ENCODE measurements at regions not wholly inside any gene's neighbourhood (a gene's known extent, or its start where the extent isn't known, plus 50 kb on each side); places are given as distances from the start of the nearest gene placed in this dataset.
"Not testable (repeated sequence)": the region's sequence is repeated elsewhere in the genome, so short reads cannot be mapped to it uniquely, and the experiment has no call there.

GRCh38 chr1:60668585-60668984 lies 413.8 kb upstream of the NFIA start:
- H3K27me3 ChIP-seq (ENCODE audit: control insufficient read depth in 1 of 2, insufficient read depth in 2 of 2, low read length in 2 of 2), result no peaks in the 10 kb centered on the region
- H3K9me3 ChIP-seq (ENCODE audit: low read length), result no peaks in the 10 kb centered on the region
- no peaks in the 10 kb centered on the region for H3K4me1 ChIP-seq (ENCODE audit: insufficient read depth, low read length)
- no peak overlapping the region for H3K4me3 ChIP-seq (ENCODE audit: low read depth in 1 of 2, low read length in 2 of 2)
- H3K27ac ChIP-seq (ENCODE audit: low read depth, low read length), result no peak overlapping the region
- no peaks in the 10 kb centered on the region for H3K36me3 ChIP-seq (ENCODE audit: insufficient read depth, low read length)
- H3K9ac ChIP-seq (ENCODE audit: low read length), result no peak overlapping the region

DNA sequence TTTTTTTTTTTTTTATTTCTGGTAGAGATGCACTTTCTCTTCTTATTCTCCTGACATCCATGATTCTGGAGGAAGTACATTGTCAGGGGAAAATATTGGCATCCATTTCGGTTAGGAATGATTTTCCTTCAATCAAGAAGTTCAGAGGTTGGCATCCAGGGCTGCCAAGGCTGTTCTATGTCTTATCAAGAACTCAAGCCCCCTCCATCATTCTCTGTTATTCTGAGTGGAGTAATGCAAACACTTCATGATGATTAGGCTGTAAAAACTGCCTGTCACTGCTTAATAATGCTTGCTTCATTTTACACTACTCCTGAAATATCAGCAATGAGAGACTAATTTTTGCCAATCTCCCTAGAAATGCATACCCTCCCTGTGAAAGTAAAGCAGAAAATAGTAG lies 417.1 kb upstream of the NFIA start:
- H3K9me3 ChIP-seq (ENCODE audit: low read length), result no peaks in the 10 kb centered on the region

DNA sequence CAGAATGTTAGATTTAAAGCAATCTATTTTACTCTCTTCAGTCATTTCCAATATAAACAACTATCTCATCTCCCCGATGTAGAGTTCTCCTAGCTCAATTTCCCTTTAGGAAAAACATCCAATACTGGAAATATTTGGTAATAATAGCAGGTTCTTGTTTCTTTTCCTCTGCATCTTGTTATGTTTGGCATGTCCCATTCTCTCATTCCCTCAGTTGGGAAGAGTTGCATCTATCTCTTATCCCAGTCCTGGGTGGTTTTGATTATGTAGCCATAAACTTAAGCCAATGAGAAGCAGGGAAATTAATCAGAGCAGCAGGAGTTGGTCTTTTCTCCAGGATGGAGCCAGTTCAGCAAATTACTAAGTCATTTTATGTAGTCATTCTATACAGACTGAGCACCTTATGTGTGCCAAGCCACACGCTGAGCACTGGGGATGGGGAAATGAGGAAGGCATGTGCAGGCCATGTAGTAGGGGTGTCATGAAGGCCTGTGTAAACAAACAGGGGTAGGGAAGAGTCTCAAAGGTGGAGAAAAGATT lies 418.2 kb upstream of the NFIA start:
- H3K27me3 ChIP-seq (ENCODE audit: control insufficient read depth in 1 of 2, insufficient read depth in 2 of 2, low read length in 2 of 2), result no peaks in the 10 kb centered on the region
- H3K4me1 ChIP-seq (ENCODE audit: insufficient read depth, low read length), result no peaks in the 10 kb centered on the region
- no peaks in the 10 kb centered on the region for H3K9me3 ChIP-seq (ENCODE audit: low read length)
- H3K36me3 ChIP-seq (ENCODE audit: insufficient read depth, low read length), result no peaks in the 10 kb centered on the region
- no peak overlapping the region for H3K9ac ChIP-seq (ENCODE audit: low read length)
- H3K27ac ChIP-seq (ENCODE audit: low read depth, low read length), result no peak overlapping the region
- H3K4me3 ChIP-seq (ENCODE audit: low read depth in 1 of 2, low read length in 2 of 2), result no peak overlapping the region

More for the DNA sequence above, 417.1 kb upstream of the NFIA start:
- Histone ChIP-seq H3K9ac (ENCODE audit: low read length) (no peak overlapping the region), H3K27ac (ENCODE audit: low read depth, low read length) (no peak overlapping the region), H3K27me3 (ENCODE audit: control insufficient read depth in 1 of 2, insufficient read depth in 2 of 2, low read length in 2 of 2) (no peaks in the 10 kb centered on the region), H3K4me3 (ENCODE audit: low read depth in 1 of 2, low read length in 2 of 2) (no peak overlapping the region), H3K36me3 (ENCODE audit: insufficient read depth, low read length) (no peaks in the 10 kb centered on the region), H3K4me1 (ENCODE audit: insufficient read depth, low read length) (no peaks in the 10 kb centered on the region)

GRCh38 chr1:60662486-60663044 lies 419.8 kb upstream of the NFIA start:
- no peaks in the 10 kb centered on the region for H3K9me3 ChIP-seq (ENCODE audit: low read length)

DNA sequence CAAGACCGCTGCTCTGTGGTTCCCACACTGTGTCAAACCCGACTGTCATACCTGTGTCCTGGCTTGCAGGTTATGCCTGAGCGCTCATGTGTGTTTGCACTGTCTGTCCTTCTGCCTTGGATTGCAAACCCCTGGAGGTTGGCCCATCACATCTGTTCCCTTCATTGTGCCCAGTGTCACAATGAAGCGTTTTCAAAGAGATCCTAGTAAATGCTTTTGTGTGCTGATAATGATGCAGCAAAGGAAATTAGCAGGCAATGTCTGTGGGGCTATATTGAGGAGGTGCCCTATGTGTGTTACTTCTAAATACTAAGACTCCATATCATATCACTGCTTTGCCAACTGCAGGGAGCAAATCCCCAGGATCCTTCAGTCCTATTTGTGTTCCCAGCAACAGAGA lies 424.4 kb upstream of the NFIA start:
- Histone ChIP-seq H3K9me3 (ENCODE audit: low read length) (no peaks in the 10 kb centered on the region), H3K27me3 (ENCODE audit: control insufficient read depth in 1 of 2, insufficient read depth in 2 of 2, low read length in 2 of 2) (no peaks in the 10 kb centered on the region), H3K4me1 (ENCODE audit: insufficient read depth, low read length) (no peaks in the 10 kb centered on the region), H3K36me3 (ENCODE audit: insufficient read depth, low read length) (no peaks in the 10 kb centered on the region), H3K9ac (ENCODE audit: low read length) (no peak overlapping the region), H3K27ac (ENCODE audit: low read depth, low read length) (no peak overlapping the region), H3K4me3 (ENCODE audit: low read depth in 1 of 2, low read length in 2 of 2) (no peak overlapping the region)

More at GRCh38 chr1:60662486-60663044, 419.8 kb upstream of the NFIA start:
- Histone ChIP-seq H3K36me3 (ENCODE audit: insufficient read depth, low read length) (no peaks in the 10 kb centered on the region), H3K9ac (ENCODE audit: low read length) (no peak overlapping the region), H3K27ac (ENCODE audit: low read depth, low read length) (no peak overlapping the region), H3K4me1 (ENCODE audit: insufficient read depth, low read length) (no peaks in the 10 kb centered on the region), H3K27me3 (ENCODE audit: control insufficient read depth in 1 of 2, insufficient read depth in 2 of 2, low read length in 2 of 2) (no peaks in the 10 kb centered on the region), H3K4me3 (ENCODE audit: low read depth in 1 of 2, low read length in 2 of 2) (no peak overlapping the region)

GRCh38 chr1:60655679-60656355 lies 426.5 kb upstream of the NFIA start:
- Histone ChIP-seq H3K4me3 (ENCODE audit: low read depth in 1 of 2, low read length in 2 of 2) (no peak overlapping the region), H3K9ac (ENCODE audit: low read length) (no peak overlapping the region), H3K27ac (ENCODE audit: low read depth, low read length) (no peak overlapping the region), H3K4me1 (ENCODE audit: insufficient read depth, low read length) (no peaks in the 10 kb centered on the region), H3K27me3 (ENCODE audit: control insufficient read depth in 1 of 2, insufficient read depth in 2 of 2, low read length in 2 of 2) (no peaks in the 10 kb centered on the region), H3K36me3 (ENCODE audit: insufficient read depth, low read length) (no peaks in the 10 kb centered on the region), H3K9me3 (ENCODE audit: low read length) (no peaks in the 10 kb centered on the region)

DNA sequence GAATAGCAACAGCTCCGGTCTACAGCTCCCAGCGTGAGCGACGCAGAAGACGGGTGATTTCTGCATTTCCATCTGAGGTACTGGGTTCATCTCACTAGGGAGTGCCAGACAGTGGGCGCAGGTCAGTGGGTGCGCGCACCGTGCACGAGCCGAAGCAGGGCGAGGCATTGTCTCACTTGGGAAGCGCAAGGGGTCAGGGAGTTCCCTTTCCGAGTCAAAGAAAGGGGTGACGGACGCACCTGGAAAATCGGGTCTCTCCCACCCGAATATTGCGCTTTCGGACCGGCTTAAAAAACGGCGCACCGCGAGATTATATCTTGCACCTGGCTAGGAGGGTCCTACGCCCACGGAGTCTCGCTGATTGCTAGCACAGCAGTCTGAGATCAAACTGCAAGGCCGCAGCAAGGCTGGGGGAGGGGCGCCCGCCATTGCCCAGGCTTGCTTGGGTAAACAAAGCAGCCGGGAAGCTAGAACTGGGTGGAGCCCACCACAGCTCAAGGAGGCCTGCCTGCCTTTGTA lies 442.3 kb upstream of the NFIA start:
- H3K27ac ChIP-seq (ENCODE audit: low read depth, low read length); H3K36me3 ChIP-seq (ENCODE audit: insufficient read depth, low read length); H3K9ac ChIP-seq (ENCODE audit: low read length); H3K4me1 ChIP-seq (ENCODE audit: insufficient read depth, low read length); H3K4me3 ChIP-seq (ENCODE audit: low read depth in 1 of 2, low read length in 2 of 2); H3K9me3 ChIP-seq (ENCODE audit: low read length); H3K27me3 ChIP-seq (ENCODE audit: control insufficient read depth in 1 of 2, insufficient read depth in 2 of 2, low read length in 2 of 2): not testable (repeated sequence)

- no peaks in the 10 kb centered on the region for H3K9me3 ChIP-seq (ENCODE audit: low read length)
- H3K4me1 ChIP-seq (ENCODE audit: insufficient read depth, low read length), result no peaks in the 10 kb centered on the region
- H3K9ac ChIP-seq (ENCODE audit: low read length), result no peak overlapping the region
- no peak overlapping the region for H3K27ac ChIP-seq (ENCODE audit: low read depth, low read length)
- no peaks in the 10 kb centered on the region for H3K36me3 ChIP-seq (ENCODE audit: insufficient read depth, low read length)
- H3K4me3 ChIP-seq (ENCODE audit: low read depth in 1 of 2, low read length in 2 of 2), result no peak overlapping the region
- H3K27me3 ChIP-seq (ENCODE audit: control insufficient read depth in 1 of 2, insufficient read depth in 2 of 2, low read length in 2 of 2), result no peaks in the 10 kb centered on the region
Measured at GRCh38 chr1:60639287-60639686, 443.1 kb upstream of the NFIA start.

DNA sequence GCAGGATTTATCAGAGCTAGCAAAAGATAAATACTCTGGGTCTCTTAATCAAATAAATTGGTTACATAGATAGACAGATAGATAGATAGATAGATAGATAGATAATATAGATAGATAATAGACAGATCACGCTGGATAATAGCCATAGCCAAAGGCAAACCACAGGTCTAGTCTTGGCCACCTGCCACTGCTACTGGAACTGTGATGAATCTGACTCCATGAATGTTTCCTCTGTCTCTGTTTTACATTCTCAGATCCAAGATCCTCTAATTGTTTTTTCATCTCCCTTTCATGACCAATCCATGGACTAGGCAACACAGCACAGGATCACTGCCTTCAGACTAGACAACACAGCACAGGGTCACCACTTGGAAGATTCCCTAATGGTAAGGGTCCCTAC lies 444.7 kb upstream of the NFIA start:
- H3K4me1 ChIP-seq (ENCODE audit: insufficient read depth, low read length), result no peaks in the 10 kb centered on the region
- H3K27ac ChIP-seq (ENCODE audit: low read depth, low read length), result no peak overlapping the region
- no peaks in the 10 kb centered on the region for H3K36me3 ChIP-seq (ENCODE audit: insufficient read depth, low read length)
- no peak overlapping the region for H3K4me3 ChIP-seq (ENCODE audit: low read depth in 1 of 2, low read length in 2 of 2)
- H3K9ac ChIP-seq (ENCODE audit: low read length), result no peak overlapping the region
- H3K9me3 ChIP-seq (ENCODE audit: low read length), result no peaks in the 10 kb centered on the region
- H3K27me3 ChIP-seq (ENCODE audit: control insufficient read depth in 1 of 2, insufficient read depth in 2 of 2, low read length in 2 of 2), result no peaks in the 10 kb centered on the region

DNA sequence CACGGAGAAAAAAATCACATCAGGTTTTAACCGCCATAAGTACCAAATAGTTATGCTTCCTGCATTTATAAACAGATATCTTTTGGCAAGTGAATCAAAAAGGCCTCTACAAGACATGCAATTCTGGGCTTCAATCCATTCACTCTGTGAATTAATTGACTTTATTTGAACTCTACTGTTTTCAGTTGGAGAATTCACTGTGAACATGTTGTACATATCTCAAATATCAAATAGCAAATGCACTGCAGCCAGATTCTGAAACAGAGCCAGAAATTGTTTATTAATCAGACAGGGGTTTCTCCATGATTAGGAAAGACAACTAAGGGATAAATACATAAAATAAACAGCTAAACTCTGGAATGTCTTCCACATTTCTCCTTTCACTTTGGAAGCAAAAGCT lies 445.4 kb upstream of the NFIA start:
- Histone ChIP-seq H3K36me3 (ENCODE audit: insufficient read depth, low read length) (no peaks in the 10 kb centered on the region), H3K4me3 (ENCODE audit: low read depth in 1 of 2, low read length in 2 of 2) (no peak overlapping the region), H3K27me3 (ENCODE audit: control insufficient read depth in 1 of 2, insufficient read depth in 2 of 2, low read length in 2 of 2) (no peaks in the 10 kb centered on the region), H3K9ac (ENCODE audit: low read length) (no peak overlapping the region), H3K9me3 (ENCODE audit: low read length) (no peaks in the 10 kb centered on the region), H3K4me1 (ENCODE audit: insufficient read depth, low read length) (no peaks in the 10 kb centered on the region), H3K27ac (ENCODE audit: low read depth, low read length) (no peak overlapping the region)

DNA sequence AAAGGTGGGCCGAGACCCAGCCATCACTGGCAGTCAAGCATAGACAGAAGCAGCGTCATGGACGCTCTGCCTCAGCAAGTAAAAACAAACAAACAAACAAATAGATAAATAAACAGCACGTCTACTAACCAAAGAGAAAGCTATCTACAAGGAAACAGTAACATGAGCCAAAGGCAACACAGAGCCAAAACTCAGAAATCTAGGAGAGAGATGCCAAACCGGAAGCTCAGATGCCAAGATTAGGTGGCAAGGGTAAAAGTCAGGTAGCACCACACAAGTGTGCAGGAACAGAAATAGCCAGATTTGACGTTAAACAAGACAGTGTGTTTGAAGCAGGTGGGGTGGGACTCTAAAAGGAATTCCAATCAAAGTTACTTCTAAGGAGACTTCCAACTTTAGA lies 448.3 kb upstream of the NFIA start:
- Histone ChIP-seq H3K36me3 (ENCODE audit: insufficient read depth, low read length) (no peaks in the 10 kb centered on the region), H3K9ac (ENCODE audit: low read length) (no peak overlapping the region), H3K4me1 (ENCODE audit: insufficient read depth, low read length) (no peaks in the 10 kb centered on the region), H3K9me3 (ENCODE audit: low read length) (no peaks in the 10 kb centered on the region), H3K4me3 (ENCODE audit: low read depth in 1 of 2, low read length in 2 of 2) (no peak overlapping the region), H3K27me3 (ENCODE audit: control insufficient read depth in 1 of 2, insufficient read depth in 2 of 2, low read length in 2 of 2) (no peaks in the 10 kb centered on the region), H3K27ac (ENCODE audit: low read depth, low read length) (no peak overlapping the region)

- H3K4me3 ChIP-seq (ENCODE audit: low read depth in 1 of 2, low read length in 2 of 2), result no peak overlapping the region
- no peak overlapping the region for H3K9ac ChIP-seq (ENCODE audit: low read length)
- no peaks in the 10 kb centered on the region for H3K9me3 ChIP-seq (ENCODE audit: low read length)
- no peaks in the 10 kb centered on the region for H3K4me1 ChIP-seq (ENCODE audit: insufficient read depth, low read length)
- H3K36me3 ChIP-seq (ENCODE audit: insufficient read depth, low read length), result no peaks in the 10 kb centered on the region
- H3K27me3 ChIP-seq (ENCODE audit: control insufficient read depth in 1 of 2, insufficient read depth in 2 of 2, low read length in 2 of 2), result no peaks in the 10 kb centered on the region
- no peak overlapping the region for H3K27ac ChIP-seq (ENCODE audit: low read depth, low read length)
Measured at GRCh38 chr1:60622486-60622885, 459.9 kb upstream of the NFIA start.
